Muscle of leg (tissue), 3 donors: ENCODE measurements at regions not wholly inside any gene's neighbourhood (a gene's known extent, or its start where the extent isn't known, plus 50 kb on each side); places are given as distances from the start of the nearest gene placed in this dataset.
A peak's percentile ranks its signal among the peaks of the same experiment; 100 is the strongest.

ENCODE experiments used
- DNase-seq: peaks from one replicate; pipeline ENCODE4 v3.0.0; 2013
- H3K27ac ChIP-seq: one replicate; pipeline ENCODE4 v1.5.1; 2013; ENCODE audit warnings: mild to moderate bottlenecking, low read length, control low read depth
- H3K27me3 ChIP-seq: one replicate; pipeline ENCODE4 v1.6.1; 2013; ENCODE audit warnings: low read length; ENCODE audit not compliant: control insufficient read depth, insufficient read depth
- H3K36me3 ChIP-seq: one replicate; pipeline ENCODE4 v1.6.1; 2013; ENCODE audit warnings: low read length; ENCODE audit not compliant: control insufficient read depth, insufficient read depth
- H3K4me1 ChIP-seq: one replicate; pipeline ENCODE4 v1.6.1; 2013; ENCODE audit warnings: low read length; ENCODE audit not compliant: control insufficient read depth, insufficient read depth
- H3K4me3 ChIP-seq: one replicate; pipeline ENCODE4 v1.5.1; 2013; ENCODE audit warnings: low read length, control low read depth
- H3K9me3 ChIP-seq: replicated peaks from 2 replicates; pipeline ENCODE4 v1.6.1; 2013; ENCODE audit warnings: low read depth, low read length; ENCODE audit not compliant: control insufficient read depth
- WGBS: methylation state at CpG from one replicate; pipeline ENCODE4 v1.1.5; 2013; ENCODE audit warnings: missing lambda C conversion rate; ENCODE audit not compliant: insufficient coverage; 5-methylcytosine and 5-hydroxymethylcytosine counted together

- Histone ChIP-seq H3K27me3 (peaks cover 2% of the 10 kb centered on the region), H3K4me1 (no peaks in the 10 kb centered on the region), H3K27ac (no peak overlapping the region), H3K9me3 (no peaks in the 10 kb centered on the region), H3K36me3 (no peaks in the 10 kb centered on the region), H3K4me3 (no peak overlapping the region)
- peak; percentile 39 for DNase-seq
- 70% methylated on average over 2 of the region's 13 CpGs for WGBS
Measured at GRCh38 chr14:65958664-65959562, 527.3 kb upstream of the CCDC196 start.

GRCh38 chr14:65959563-65960024 lies 526.6 kb upstream of the CCDC196 start:
- no CpG with 5 or more reads among the region's 2 CpGs for WGBS
- no peaks in the 10 kb centered on the region for H3K4me1 ChIP-seq
- H3K27me3 ChIP-seq, result peaks cover 2% of the 10 kb centered on the region
- H3K36me3 ChIP-seq, result no peaks in the 10 kb centered on the region
- no peak overlapping the region for H3K4me3 ChIP-seq
- no peak overlapping the region for H3K27ac ChIP-seq
- no peaks in the 10 kb centered on the region for H3K9me3 ChIP-seq
- no peak for DNase-seq

- 32% methylated on average over 2 of the region's 7 CpGs for WGBS
- no peak overlapping the region for H3K27ac ChIP-seq
- no peaks in the 10 kb centered on the region for H3K4me1 ChIP-seq
- no peak for DNase-seq
- H3K4me3 ChIP-seq, result no peak overlapping the region
- H3K27me3 ChIP-seq, result peaks cover 2% of the 10 kb centered on the region
- no peaks in the 10 kb centered on the region for H3K36me3 ChIP-seq
- H3K9me3 ChIP-seq, result no peaks in the 10 kb centered on the region
Measured at GRCh38 chr14:65961004-65961403, 525.2 kb upstream of the CCDC196 start.

- no peaks in the 10 kb centered on the region for H3K36me3 ChIP-seq
Measured at GRCh38 chr14:65962952-65963351, 523.2 kb upstream of the CCDC196 start.

GRCh38 chr14:65964366-65964765 lies 521.8 kb upstream of the CCDC196 start:
- H3K27ac ChIP-seq, result no peak overlapping the region
- no CpG with 5 or more reads among the region's 2 CpGs for WGBS
- no peaks in the 10 kb centered on the region for H3K36me3 ChIP-seq
- DNase-seq, result no peak
- no peaks in the 10 kb centered on the region for H3K4me1 ChIP-seq
- peaks cover 8% of the 10 kb centered on the region for H3K27me3 ChIP-seq
- H3K9me3 ChIP-seq, result no peaks in the 10 kb centered on the region
- no peak overlapping the region for H3K4me3 ChIP-seq

More at GRCh38 chr14:65962952-65963351, 523.2 kb upstream of the CCDC196 start:
- no peak overlapping the region for H3K27ac ChIP-seq
- peaks cover 4% of the 10 kb centered on the region for H3K27me3 ChIP-seq
- no peak overlapping the region for H3K4me3 ChIP-seq
- no peaks in the 10 kb centered on the region for H3K4me1 ChIP-seq
- H3K9me3 ChIP-seq, result no peaks in the 10 kb centered on the region
- no peak for DNase-seq
- no CpG with 5 or more reads among the region's 3 CpGs for WGBS

GRCh38 chr14:65966188-65966587 lies 520.0 kb upstream of the CCDC196 start:
- DNase-seq, result no peak
- Histone ChIP-seq H3K36me3 (no peaks in the 10 kb centered on the region), H3K4me3 (no peak overlapping the region), H3K9me3 (no peaks in the 10 kb centered on the region), H3K27ac (no peak overlapping the region), H3K4me1 (no peaks in the 10 kb centered on the region), H3K27me3 (peaks cover 8% of the 10 kb centered on the region)
- WGBS, result 91% methylated on average over 2 of the region's 2 CpGs

GRCh38 chr14:65972346-65972870 lies 513.8 kb upstream of the CCDC196 start:
- H3K27me3 ChIP-seq, result peaks cover 5% of the 10 kb centered on the region
- peak; percentile 20 for DNase-seq
- H3K4me3 ChIP-seq, result no peak overlapping the region
- no peaks in the 10 kb centered on the region for H3K9me3 ChIP-seq
- no peaks in the 10 kb centered on the region for H3K4me1 ChIP-seq
- no peaks in the 10 kb centered on the region for H3K36me3 ChIP-seq
- H3K27ac ChIP-seq, result no peak overlapping the region
- 75% methylated on average over 2 of the region's 4 CpGs for WGBS

- Histone ChIP-seq H3K9me3 (no peaks in the 10 kb centered on the region), H3K27me3 (peaks cover 5% of the 10 kb centered on the region), H3K27ac (no peak overlapping the region), H3K4me3 (no peak overlapping the region), H3K36me3 (no peaks in the 10 kb centered on the region), H3K4me1 (no peaks in the 10 kb centered on the region)
- no peak for DNase-seq
- WGBS, result 40% methylated on average over 1 of the region's 3 CpGs
Measured at GRCh38 chr14:65972891-65973290, 513.3 kb upstream of the CCDC196 start.

GRCh38 chr14:65975865-65976264 lies 510.3 kb upstream of the CCDC196 start:
- Histone ChIP-seq H3K9me3 (no peaks in the 10 kb centered on the region), H3K27ac (no peak overlapping the region), H3K4me1 (no peaks in the 10 kb centered on the region), H3K4me3 (no peak overlapping the region), H3K27me3 (no peaks in the 10 kb centered on the region), H3K36me3 (no peaks in the 10 kb centered on the region)
- no peak for DNase-seq
- WGBS, result 54% methylated on average over 3 of the region's 3 CpGs

- Histone ChIP-seq H3K9me3 (no peaks in the 10 kb centered on the region), H3K27ac (no peak overlapping the region), H3K27me3 (no peaks in the 10 kb centered on the region), H3K4me3 (no peak overlapping the region), H3K4me1 (no peaks in the 10 kb centered on the region), H3K36me3 (no peaks in the 10 kb centered on the region)
- DNase-seq, result no peak
- WGBS, result 59% methylated on average over 5 of the region's 6 CpGs
Measured at GRCh38 chr14:65976761-65977404, 509.3 kb upstream of the CCDC196 start.
